C4-2B (cell line): ENCODE measurements at regions not wholly inside any gene's neighbourhood (a gene's known extent, or its start where the extent isn't known, plus 50 kb on each side); places are given as distances from the start of the nearest gene placed in this dataset.

Experiments
- H3K27ac ChIP-seq: fragments of 450-650 bp; 2 replicates; pipeline ENCODE4 v1.5.1; 2017
- ZFX ChIP-seq: fragments of 450-650 bp; IDR thresholded peaks from 2 replicates; pipeline ENCODE4 v1.6.1; 2017
- TF ChIP-seq, protein P1 (sequence below): fragments of 450-650 bp; conservative IDR thresholded peaks from 2 replicates; pipeline ENCODE4 v1.5.1; 2017; ENCODE audit warnings: mild to moderate bottlenecking

DNA sequence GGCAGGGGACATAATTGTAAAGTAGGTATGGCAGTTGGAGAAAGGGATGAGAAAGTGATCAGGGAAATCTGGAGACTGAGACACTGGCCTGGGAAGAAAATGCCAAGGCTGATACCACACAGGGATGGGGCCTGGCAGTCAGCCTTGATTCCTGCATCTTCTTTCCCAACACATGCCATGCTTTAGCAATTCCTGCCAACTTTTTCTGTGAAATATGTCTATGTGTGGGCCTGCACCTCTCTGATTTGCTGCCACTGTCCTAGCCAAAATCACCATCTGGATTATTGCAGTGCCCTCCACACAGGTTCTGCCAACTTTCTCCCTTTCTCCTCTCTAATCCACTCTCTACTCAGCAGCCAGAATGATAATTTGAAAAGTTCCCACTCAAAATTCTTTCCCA, 759.8 kb upstream of the CITED2 start:
- no peak overlapping the region for H3K27ac ChIP-seq
- no peak for TF ChIP-seq ZFX
- TF ChIP-seq, protein P1, sequence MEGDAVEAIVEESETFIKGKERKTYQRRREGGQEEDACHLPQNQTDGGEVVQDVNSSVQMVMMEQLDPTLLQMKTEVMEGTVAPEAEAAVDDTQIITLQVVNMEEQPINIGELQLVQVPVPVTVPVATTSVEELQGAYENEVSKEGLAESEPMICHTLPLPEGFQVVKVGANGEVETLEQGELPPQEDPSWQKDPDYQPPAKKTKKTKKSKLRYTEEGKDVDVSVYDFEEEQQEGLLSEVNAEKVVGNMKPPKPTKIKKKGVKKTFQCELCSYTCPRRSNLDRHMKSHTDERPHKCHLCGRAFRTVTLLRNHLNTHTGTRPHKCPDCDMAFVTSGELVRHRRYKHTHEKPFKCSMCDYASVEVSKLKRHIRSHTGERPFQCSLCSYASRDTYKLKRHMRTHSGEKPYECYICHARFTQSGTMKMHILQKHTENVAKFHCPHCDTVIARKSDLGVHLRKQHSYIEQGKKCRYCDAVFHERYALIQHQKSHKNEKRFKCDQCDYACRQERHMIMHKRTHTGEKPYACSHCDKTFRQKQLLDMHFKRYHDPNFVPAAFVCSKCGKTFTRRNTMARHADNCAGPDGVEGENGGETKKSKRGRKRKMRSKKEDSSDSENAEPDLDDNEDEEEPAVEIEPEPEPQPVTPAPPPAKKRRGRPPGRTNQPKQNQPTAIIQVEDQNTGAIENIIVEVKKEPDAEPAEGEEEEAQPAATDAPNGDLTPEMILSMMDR: no peak

DNA sequence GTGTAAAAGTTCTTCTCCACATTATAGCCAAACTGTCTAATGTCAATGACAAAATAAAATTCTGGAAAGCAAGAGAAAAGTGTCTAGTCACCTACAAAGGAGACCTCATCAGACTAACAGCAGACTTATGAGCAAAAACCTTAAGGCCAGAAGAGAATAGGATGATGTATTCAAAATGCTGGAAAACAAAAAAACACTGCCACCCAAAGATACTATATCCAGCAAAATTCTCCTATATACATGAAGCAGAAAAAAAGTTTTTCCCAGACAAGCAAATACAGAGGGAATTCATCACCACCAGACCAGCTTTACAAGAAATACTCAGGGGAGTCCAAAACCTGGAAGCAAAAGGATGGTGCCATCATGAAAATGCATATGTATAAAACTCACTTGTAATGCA, 755.6 kb upstream of the CITED2 start:
- no peak for TF ChIP-seq ZFX
- TF ChIP-seq, protein P1: no peak
- no peak overlapping the region for H3K27ac ChIP-seq

DNA sequence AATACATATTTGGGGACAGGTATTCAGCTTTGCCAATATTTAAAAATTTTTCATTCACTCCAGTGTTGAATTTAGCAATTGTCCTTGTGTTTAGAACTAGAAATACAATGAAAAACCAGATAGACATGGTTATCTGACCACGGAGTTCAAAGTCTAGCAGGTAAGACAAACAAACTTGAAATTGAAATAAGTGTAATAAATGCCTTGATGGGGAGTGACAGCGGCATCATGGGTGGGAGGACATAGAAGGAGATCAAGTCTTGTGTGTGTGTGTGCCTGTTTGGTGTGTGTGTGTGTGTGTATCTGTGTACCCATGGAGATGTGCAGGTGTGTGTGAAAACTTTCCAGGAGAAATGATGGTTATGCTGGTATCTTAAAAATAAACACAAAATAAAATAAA, 750.0 kb upstream of the CITED2 start:
- no peak overlapping the region for H3K27ac ChIP-seq
- TF ChIP-seq, protein P1: no peak
- TF ChIP-seq ZFX: no peak

GRCh38 chr6:140108167-140108566, 733.7 kb upstream of the CITED2 start:
- no peak overlapping the region for H3K27ac ChIP-seq
- TF ChIP-seq ZFX: no peak
- TF ChIP-seq, protein P1: no peak

GRCh38 chr6:140107216-140107615, 732.8 kb upstream of the CITED2 start:
- no peak overlapping the region for H3K27ac ChIP-seq
- TF ChIP-seq, protein P1: no peak
- no peak for TF ChIP-seq ZFX

GRCh38 chr6:140105857-140106256, 731.4 kb upstream of the CITED2 start:
- H3K27ac ChIP-seq: no peak overlapping the region
- TF ChIP-seq, protein P1: peak; percentile 41
- TF ChIP-seq ZFX: no peak

GRCh38 chr6:140105241-140105640, 730.8 kb upstream of the CITED2 start:
- no peak overlapping the region for H3K27ac ChIP-seq
- TF ChIP-seq, protein P1: no peak
- no peak for TF ChIP-seq ZFX
